Endodermal cell (in vitro differentiated cells): ENCODE measurements at regions not wholly inside any gene's neighbourhood (a gene's known extent, or its start where the extent isn't known, plus 50 kb on each side); places are given as distances from the start of the nearest gene placed in this dataset.
"Not testable (repeated sequence)": the region's sequence is repeated elsewhere in the genome, so short reads cannot be mapped to it uniquely, and the experiment has no call there.

Source experiments
- DNase-seq: peaks from one replicate; pipeline ENCODE4 v3.0.0-alpha.2; 2017
- H3K27ac ChIP-seq: 2 replicates; pipeline ENCODE4 v1.5.1; 2013; ENCODE audit warnings: mild to moderate bottlenecking, low read depth, low read length, moderate library complexity
- H3K27me3 ChIP-seq: 2 replicates; pipeline ENCODE4 v1.6.1; 2013; ENCODE audit warnings: mild to moderate bottlenecking, low read length, moderate library complexity; ENCODE audit not compliant: insufficient read depth, control insufficient read depth, poor library complexity, severe bottlenecking
- H3K36me3 ChIP-seq: 2 replicates; pipeline ENCODE4 v1.7.0; 2013; ENCODE audit warnings: mild to moderate bottlenecking, low read length, moderate library complexity; ENCODE audit not compliant: control insufficient read depth, insufficient read depth
- H3K4me1 ChIP-seq: one replicate; pipeline ENCODE4 v1.7.0; 2013; ENCODE audit warnings: low read length; ENCODE audit not compliant: control insufficient read depth, insufficient read depth
- H3K4me3 ChIP-seq: 2 replicates; pipeline ENCODE4 v1.5.1; 2013; ENCODE audit warnings: mild to moderate bottlenecking, low read length, moderate library complexity
- H3K9ac ChIP-seq: 2 replicates; pipeline ENCODE4 v1.6.1; 2013; ENCODE audit warnings: mild to moderate bottlenecking, low read length, moderate library complexity; ENCODE audit not compliant: poor library complexity, severe bottlenecking; ENCODE audit errors: extremely low read depth
- H3K9me3 ChIP-seq: 2 replicates; pipeline ENCODE4 v1.6.1; 2013; ENCODE audit warnings: mild to moderate bottlenecking, low read length, moderate library complexity; ENCODE audit not compliant: control insufficient read depth
- H3K27ac Mint-ChIP-seq: 2 replicates; pipeline ENCODE4 v1.8.0; 2020; ENCODE audit warnings: mixed read lengths
- H3K27me3 Mint-ChIP-seq: 2 replicates; pipeline ENCODE4 v1.8.0; 2021; ENCODE audit warnings: mild to moderate bottlenecking, mixed read lengths; ENCODE audit not compliant: insufficient read depth
- H3K36me3 Mint-ChIP-seq: 2 replicates; pipeline ENCODE4 v1.8.0; 2020; ENCODE audit warnings: low read depth, mixed read lengths
- H3K4me1 Mint-ChIP-seq: 2 replicates; pipeline ENCODE4 v1.8.0; 2020; ENCODE audit warnings: mixed read lengths
- H3K4me3 Mint-ChIP-seq: 2 replicates; pipeline ENCODE4 v1.8.0; 2020; ENCODE audit warnings: mild to moderate bottlenecking, moderate library complexity, mixed read lengths
- H3K9me3 Mint-ChIP-seq: 2 replicates; pipeline ENCODE4 v1.8.0; 2020; ENCODE audit warnings: mild to moderate bottlenecking, mixed read lengths
- CTCF ChIP-seq: fragments of 200-600 bp; sonication (generic); conservative IDR thresholded peaks from 2 replicates; pipeline ENCODE4 v1.5.0; 2021; ENCODE audit warnings: antibody characterized with exemption, mild to moderate bottlenecking
- WGBS, 2 experiments: methylation state at CpG; one replicate each; pipeline versions ENCODE4 v1.1.5 to v1.1.7; 2013; ENCODE audit warnings: missing lambda C conversion rate in 2 of 2, mixed read lengths in 1 of 2; ENCODE audit not compliant: insufficient coverage in 1 of 2, insufficient read length in 1 of 2; 5-methylcytosine and 5-hydroxymethylcytosine counted together

GRCh38 chr12:23245186-23245585 lies 620.2 kb downstream of the ETNK1 start:
- no peak overlapping the region for H3K4me3 Mint-ChIP-seq
- no peaks in the 10 kb centered on the region for H3K27me3 Mint-ChIP-seq
- Histone ChIP-seq H3K36me3 (no peaks in the 10 kb centered on the region), H3K4me1 (no peaks in the 10 kb centered on the region), H3K27ac (no peak overlapping the region), H3K4me3 (no peak overlapping the region), H3K27me3 (no peaks in the 10 kb centered on the region), H3K9ac (no peak overlapping the region), H3K9me3 (no peaks in the 10 kb centered on the region)
- H3K27ac Mint-ChIP-seq, result no peak overlapping the region
- TF ChIP-seq CTCF, result no peak
- 90% methylated on average over 2 of the region's 2 CpGs; no CpG with 5 or more reads in 1 of the 2 experiments for WGBS, 2 experiments
- no peak for DNase-seq
- H3K36me3 Mint-ChIP-seq, result no peaks in the 10 kb centered on the region
- H3K4me1 Mint-ChIP-seq, result no peaks in the 10 kb centered on the region
- H3K9me3 Mint-ChIP-seq, result peaks cover under 1% of the 10 kb centered on the region

- no peaks in the 10 kb centered on the region for H3K27me3 Mint-ChIP-seq
- no peaks in the 10 kb centered on the region for H3K4me1 Mint-ChIP-seq
- Histone ChIP-seq H3K27me3 (no peaks in the 10 kb centered on the region), H3K27ac (no peak overlapping the region), H3K36me3 (no peaks in the 10 kb centered on the region), H3K9ac (no peak overlapping the region), H3K9me3 (no peaks in the 10 kb centered on the region), H3K4me3 (no peak overlapping the region), H3K4me1 (no peaks in the 10 kb centered on the region)
- no peak overlapping the region for H3K4me3 Mint-ChIP-seq
- WGBS, 2 experiments, result 93 to 98% methylated on average over 4 of the region's 4 CpGs
- peaks cover 3% of the 10 kb centered on the region for H3K9me3 Mint-ChIP-seq
- TF ChIP-seq CTCF, result no peak
- H3K36me3 Mint-ChIP-seq, result no peaks in the 10 kb centered on the region
- DNase-seq, result no peak
- H3K27ac Mint-ChIP-seq, result no peak overlapping the region
These were observed 628.2 kb downstream of the ETNK1 start for GRCh38 chr12:23253191-23253590.

GRCh38 chr12:23253910-23254309 lies 628.9 kb downstream of the ETNK1 start:
- not testable (repeated sequence) for H3K9me3 ChIP-seq, H3K9me3 Mint-ChIP-seq, DNase-seq, H3K4me3 Mint-ChIP-seq, H3K9ac ChIP-seq, H3K4me1 Mint-ChIP-seq, H3K36me3 ChIP-seq, H3K4me3 ChIP-seq, H3K27ac ChIP-seq, H3K27me3 ChIP-seq, H3K27me3 Mint-ChIP-seq, H3K4me1 ChIP-seq, H3K36me3 Mint-ChIP-seq, H3K27ac Mint-ChIP-seq
- 87 to 93% methylated on average over 5 to 6 of the region's 6 CpGs for WGBS, 2 experiments

- no peaks in the 10 kb centered on the region for H3K9me3 ChIP-seq
- H3K27me3 ChIP-seq, result no peaks in the 10 kb centered on the region
- Mint-ChIP-seq H3K27ac (no peak overlapping the region), H3K9me3 (no peaks in the 10 kb centered on the region), H3K4me1 (no peaks in the 10 kb centered on the region), H3K27me3 (no peaks in the 10 kb centered on the region), H3K4me3 (no peak overlapping the region), H3K36me3 (no peaks in the 10 kb centered on the region)
- DNase-seq, result no peak
- 91% methylated on average over 1 of the region's 1 CpG; no CpG with 5 or more reads in 1 of the 2 experiments for WGBS, 2 experiments
- TF ChIP-seq CTCF, result no peak
- no peak overlapping the region for H3K9ac ChIP-seq
- no peak overlapping the region for H3K4me3 ChIP-seq
- no peaks in the 10 kb centered on the region for H3K4me1 ChIP-seq
- H3K27ac ChIP-seq, result no peak overlapping the region
- H3K36me3 ChIP-seq, result no peaks in the 10 kb centered on the region
These were observed 634.6 kb downstream of the ETNK1 start for GRCh38 chr12:23259558-23259957.
